GM19043 (cell line): ENCODE measurements at regions not wholly inside any gene's neighbourhood (a gene's known extent, or its start where the extent isn't known, plus 50 kb on each side); places are given as distances from the start of the nearest gene placed in this dataset.
"Not testable (repeated sequence)": the region's sequence is repeated elsewhere in the genome, so short reads cannot be mapped to it uniquely, and the experiment has no call there.

Experiments
- ATAC-seq: cut with Tn5 transposase; IDR thresholded peaks from one replicate; pipeline ENCODE4 v1.9.1; 2021; ENCODE audit warnings: low read depth; ENCODE audit not compliant: unreplicated experiment

- ATAC-seq = no peak
Measured at GRCh38 chr2:52518678-52519077, 1248.9 kb upstream of the CHAC2 start.

GRCh38 chr2:52512760-52513159, 1254.8 kb upstream of the CHAC2 start:
- no peak for ATAC-seq

- no peak for ATAC-seq
Measured at GRCh38 chr2:52510432-52510831, 1257.2 kb upstream of the CHAC2 start.

GRCh38 chr2:52502476-52502860, 1265.1 kb upstream of the CHAC2 start:
- no peak for ATAC-seq

- no peak for ATAC-seq
Measured at GRCh38 chr2:52501715-52502475, 1265.7 kb upstream of the CHAC2 start.

GRCh38 chr2:52500561-52500960, 1267.0 kb upstream of the CHAC2 start:
- no peak for ATAC-seq

- no peak for ATAC-seq
Measured at GRCh38 chr2:52498077-52498750, 1269.4 kb upstream of the CHAC2 start.

GRCh38 chr2:52495816-52496215, 1271.8 kb upstream of the CHAC2 start:
- ATAC-seq = no peak

GRCh38 chr2:52477166-52477565, 1290.4 kb upstream of the CHAC2 start:
- no peak for ATAC-seq

- no peak for ATAC-seq
Measured at GRCh38 chr2:52475590-52475989, 1292.0 kb upstream of the CHAC2 start.

- no peak for ATAC-seq
Measured at GRCh38 chr2:52474091-52474490, 1293.5 kb upstream of the CHAC2 start.

GRCh38 chr2:52473526-52473925, 1294.1 kb upstream of the CHAC2 start:
- ATAC-seq = no peak

- not testable (repeated sequence) for ATAC-seq
Measured at GRCh38 chr2:52470457-52470856, 1297.1 kb upstream of the CHAC2 start.

GRCh38 chr2:52467189-52467588, 1300.4 kb upstream of the CHAC2 start:
- ATAC-seq = no peak

GRCh38 chr2:52465287-52465686, 1302.3 kb upstream of the CHAC2 start:
- no peak for ATAC-seq

- no peak for ATAC-seq
Measured at GRCh38 chr2:52463457-52463856, 1304.1 kb upstream of the CHAC2 start.

GRCh38 chr2:52456561-52457377, 1310.8 kb upstream of the CHAC2 start:
- ATAC-seq = no peak

- no peak for ATAC-seq
Measured at GRCh38 chr2:52454962-52455361, 1312.6 kb upstream of the CHAC2 start.

- no peak for ATAC-seq
Measured at GRCh38 chr2:52452201-52452600, 1315.4 kb upstream of the CHAC2 start.

- ATAC-seq = no peak
Measured at GRCh38 chr2:52445686-52446085, 1321.9 kb upstream of the CHAC2 start.

GRCh38 chr2:52431352-52431760, 1336.2 kb upstream of the CHAC2 start:
- ATAC-seq = no peak
